HG03108 (cell line): ENCODE measurements at regions not wholly inside any gene's neighbourhood (a gene's known extent, or its start where the extent isn't known, plus 50 kb on each side); places are given as distances from the start of the nearest gene placed in this dataset.
"Not testable (repeated sequence)": the region's sequence is repeated elsewhere in the genome, so short reads cannot be mapped to it uniquely, and the experiment has no call there.

ENCODE experiments used
- ATAC-seq: cut with Tn5 transposase; IDR thresholded peaks from one replicate; pipeline ENCODE4 v1.9.1; 2021; ENCODE audit warnings: moderate library complexity; ENCODE audit not compliant: unreplicated experiment

DNA sequence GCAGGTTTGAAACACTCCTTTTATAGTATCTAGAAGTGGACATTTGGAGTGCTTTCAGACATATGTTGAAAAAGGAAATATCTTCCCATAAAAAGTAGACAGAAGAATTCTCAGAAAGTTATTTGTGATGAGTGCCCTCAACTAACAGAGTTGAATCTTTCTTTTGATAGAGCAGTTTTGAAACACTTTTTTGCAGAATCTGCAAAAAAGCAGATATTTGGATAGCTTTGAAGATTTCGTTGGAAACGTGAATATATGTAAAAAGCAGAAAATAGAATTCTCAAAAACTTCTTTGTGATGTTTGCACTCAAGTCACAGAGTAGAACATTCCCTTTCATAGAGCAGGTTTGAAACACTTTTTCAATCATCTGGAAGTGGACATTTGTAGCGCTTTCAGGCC lies 676.4 kb upstream of the ZNF337 start:
- not testable (repeated sequence) for ATAC-seq

DNA sequence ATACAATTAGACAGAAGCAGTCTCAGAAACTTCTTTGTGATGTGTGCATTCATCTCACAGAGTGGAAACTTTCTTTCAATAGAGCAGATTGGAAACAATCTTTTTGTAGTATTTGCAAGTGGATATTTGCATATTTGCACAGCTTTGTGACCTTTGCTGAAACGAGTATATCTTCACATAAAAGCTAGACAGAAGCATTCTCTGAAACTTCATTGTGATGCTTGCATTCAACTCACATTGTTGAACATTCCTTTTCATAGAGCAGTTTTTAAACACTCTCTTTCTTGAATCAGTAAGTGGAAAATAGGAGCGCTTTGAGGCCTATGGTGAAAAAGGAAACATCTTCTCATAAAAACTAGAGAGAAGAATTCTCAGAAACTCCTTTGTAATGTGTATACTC lies 657.9 kb upstream of the ZNF337 start:
- no peak for ATAC-seq

DNA sequence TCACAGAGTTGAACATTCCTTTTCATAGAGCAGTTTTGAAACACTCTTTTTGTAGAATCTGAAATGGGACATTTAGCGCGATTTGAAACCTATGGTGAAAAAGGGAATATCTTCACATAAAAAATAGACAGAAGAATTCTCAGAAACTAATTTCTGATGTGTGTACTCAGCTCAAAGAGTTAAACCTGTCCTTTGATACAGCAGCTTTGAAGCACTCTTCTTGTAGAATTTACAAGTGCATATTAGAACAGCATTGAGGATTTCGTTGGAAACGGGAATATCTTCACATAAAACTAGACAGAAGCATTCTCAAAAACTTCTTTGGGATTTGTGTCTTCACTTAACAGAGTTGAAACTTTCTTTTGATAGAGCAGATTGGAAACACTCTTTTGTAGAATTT lies 650.7 kb upstream of the ZNF337 start:
- ATAC-seq = no peak

DNA sequence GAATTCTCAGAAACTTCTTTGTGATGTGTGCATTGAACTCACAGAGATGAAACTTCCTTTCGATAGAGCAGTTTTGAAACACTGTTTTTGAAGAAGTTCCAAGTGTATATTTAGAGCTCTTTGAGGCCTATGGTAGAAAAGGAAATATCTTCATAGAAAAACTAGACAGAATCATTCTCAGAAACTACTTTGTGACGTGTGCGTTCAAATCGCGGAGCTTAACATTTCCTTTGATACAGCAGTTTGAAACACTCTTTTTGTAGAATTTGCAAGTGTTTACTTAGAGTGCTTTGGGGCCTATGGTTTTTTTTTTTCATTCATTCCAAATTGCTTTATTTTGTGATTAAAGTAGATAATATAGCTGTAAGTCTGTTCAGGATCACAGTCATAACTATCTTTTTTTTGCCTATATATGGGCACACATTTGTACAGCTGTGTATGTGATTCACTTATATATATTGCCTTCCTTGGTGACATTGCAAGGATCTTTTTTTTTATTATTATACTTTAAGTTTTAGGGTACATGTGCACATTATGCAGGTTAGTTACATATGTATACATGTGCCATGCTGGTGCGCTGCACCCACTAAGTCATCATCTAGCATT lies 643.9 kb upstream of the ZNF337 start:
- not testable (repeated sequence) for ATAC-seq

GRCh38 chr20:26324177-26324576 lies 627.5 kb upstream of the ZNF337 start:
- no peak for ATAC-seq

DNA sequence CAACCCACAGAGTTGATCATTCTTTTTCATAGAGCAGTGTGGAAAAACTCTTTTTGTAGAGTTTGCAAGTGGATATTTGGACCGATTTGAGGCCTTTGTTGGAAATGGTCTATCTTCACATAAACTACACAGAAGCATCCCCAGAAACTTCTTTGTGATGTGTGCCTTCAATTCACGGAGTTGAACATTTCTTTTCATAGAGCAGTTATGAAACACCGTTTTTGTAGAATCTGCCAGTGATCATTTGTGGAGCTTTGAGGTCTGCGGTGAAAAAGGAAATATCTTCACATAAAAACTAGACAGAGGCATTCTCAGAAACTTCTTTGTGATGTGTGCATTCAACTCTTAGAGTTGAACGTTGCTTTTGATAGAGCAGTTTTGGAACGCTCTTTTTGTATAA lies 618.4 kb upstream of the ZNF337 start:
- no peak for ATAC-seq

GRCh38 chr20:26309720-26310119 lies 613.1 kb upstream of the ZNF337 start:
- ATAC-seq = not testable (repeated sequence)

- ATAC-seq = no peak
Measured at GRCh38 chr20:26308961-26309360, 612.3 kb upstream of the ZNF337 start.

DNA sequence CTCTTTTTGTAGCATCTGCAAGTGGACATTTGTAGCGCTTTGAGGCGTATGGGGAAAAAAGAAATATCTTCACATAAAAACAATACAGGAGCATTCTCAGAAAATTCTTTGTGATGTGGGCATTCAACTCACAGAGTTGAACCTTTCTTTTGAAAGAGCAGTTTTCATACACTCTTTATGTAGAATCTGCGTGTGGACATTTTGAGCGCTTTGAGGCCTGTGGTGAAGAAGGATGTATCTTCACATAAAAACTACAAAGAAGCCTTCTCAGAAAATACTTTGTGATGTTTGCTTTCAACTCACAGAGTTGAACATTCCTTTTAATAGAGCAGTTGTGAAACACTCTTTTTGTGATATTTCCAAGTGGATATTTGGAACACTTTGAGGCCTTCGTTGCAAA lies 598.4 kb upstream of the ZNF337 start:
- ATAC-seq = no peak

- not testable (repeated sequence) for ATAC-seq
Measured at GRCh38 chr20:26288379-26289061, 591.9 kb upstream of the ZNF337 start.

DNA sequence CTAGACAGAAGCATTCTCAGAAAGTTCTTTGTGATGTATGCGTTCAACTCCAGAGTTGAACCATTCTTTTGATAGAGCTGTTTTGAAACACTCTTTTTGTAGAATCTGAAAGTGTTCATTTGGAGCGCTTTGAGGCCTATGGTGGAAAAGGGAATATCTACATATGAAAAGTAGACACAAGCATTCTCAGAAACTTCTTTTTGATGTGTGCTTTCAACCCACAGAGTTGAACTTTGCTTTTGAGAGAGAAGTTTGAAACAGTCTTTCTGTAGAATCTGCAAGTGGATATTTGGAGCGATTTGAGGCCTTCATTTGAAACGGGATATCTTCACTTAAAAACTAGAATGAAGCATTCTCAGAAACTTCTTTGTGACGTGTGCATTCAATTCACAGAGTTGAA lies 582.6 kb upstream of the ZNF337 start:
- ATAC-seq = no peak

DNA sequence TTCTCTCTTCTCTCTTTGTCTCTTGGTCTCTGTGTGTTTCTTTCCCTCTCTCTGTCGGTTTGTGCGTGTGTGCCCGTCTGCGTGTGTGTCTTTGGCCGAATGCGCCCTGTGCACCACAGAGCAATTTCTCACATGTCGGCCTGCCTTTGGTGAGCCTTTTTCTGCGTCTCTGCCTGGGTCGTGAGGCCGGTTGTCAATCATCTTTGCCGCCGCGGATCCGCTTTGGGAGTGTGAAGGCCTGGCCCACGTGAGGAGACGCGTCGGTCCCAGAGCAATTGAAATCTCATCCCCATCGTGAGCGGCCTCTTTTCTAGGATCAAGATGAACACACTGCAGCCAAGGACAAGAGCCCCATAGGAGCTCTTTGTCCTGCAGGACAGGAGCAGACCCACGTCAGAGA lies 580.7 kb upstream of the ZNF337 start:
- ATAC-seq = no peak

- ATAC-seq = no peak
Measured at GRCh38 chr20:26276554-26277210, 580.0 kb upstream of the ZNF337 start.

GRCh38 chr20:26268762-26269161 lies 572.1 kb upstream of the ZNF337 start:
- not testable (repeated sequence) for ATAC-seq

DNA sequence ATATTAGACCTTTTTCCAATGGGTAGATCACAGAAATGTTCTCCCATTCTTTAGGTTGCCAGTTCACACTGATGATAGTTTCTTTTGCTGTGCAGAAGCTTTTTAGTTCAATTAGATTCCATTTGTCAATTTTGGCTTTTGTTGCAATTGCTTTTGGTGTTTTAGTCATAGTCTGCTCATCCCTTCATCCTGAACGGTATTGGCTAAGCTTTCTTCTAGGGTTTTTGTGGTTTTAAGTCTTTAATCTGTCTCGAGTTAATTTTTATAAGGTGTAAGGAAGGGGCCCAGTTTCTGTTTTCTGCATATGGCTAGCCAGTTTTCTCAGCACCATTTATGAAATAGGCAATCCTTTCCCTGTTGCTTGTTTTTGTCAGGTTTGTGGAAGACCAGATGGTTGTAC lies 564.3 kb upstream of the ZNF337 start:
- ATAC-seq = not testable (repeated sequence)

DNA sequence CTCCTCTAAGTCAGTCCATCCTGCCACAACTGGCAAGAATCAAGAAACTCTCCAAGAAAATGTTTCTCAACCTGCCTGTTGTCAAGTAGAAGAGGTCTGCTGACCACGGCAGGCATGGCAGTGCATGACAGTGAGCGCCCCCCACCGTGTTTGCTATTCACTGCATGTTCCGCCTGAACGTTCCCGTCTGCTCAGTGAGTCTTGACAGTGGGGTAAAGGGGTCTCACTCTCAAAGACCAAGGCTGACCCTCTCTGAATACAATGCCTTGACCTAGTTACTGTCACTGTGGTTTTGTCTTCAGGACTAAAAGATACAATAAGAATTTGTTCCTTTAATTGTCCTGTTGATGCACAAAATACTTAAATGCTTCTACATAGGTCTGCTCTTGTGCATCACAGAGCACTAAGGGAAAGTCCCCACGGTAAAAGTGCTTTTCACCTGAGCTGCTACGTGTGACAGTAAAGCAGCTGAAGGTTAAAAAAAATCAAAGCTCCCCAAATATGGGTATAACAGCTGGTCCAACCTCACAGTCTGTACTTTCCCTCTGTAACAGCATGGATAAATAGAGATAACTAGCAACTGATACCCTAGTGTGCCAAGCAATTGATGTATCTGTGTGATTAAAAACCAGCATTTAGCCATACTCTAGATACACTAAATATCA lies 555.8 kb upstream of the ZNF337 start:
- not testable (repeated sequence) for ATAC-seq

GRCh38 chr20:26251376-26251775 lies 554.7 kb upstream of the ZNF337 start:
- ATAC-seq = not testable (repeated sequence)

DNA sequence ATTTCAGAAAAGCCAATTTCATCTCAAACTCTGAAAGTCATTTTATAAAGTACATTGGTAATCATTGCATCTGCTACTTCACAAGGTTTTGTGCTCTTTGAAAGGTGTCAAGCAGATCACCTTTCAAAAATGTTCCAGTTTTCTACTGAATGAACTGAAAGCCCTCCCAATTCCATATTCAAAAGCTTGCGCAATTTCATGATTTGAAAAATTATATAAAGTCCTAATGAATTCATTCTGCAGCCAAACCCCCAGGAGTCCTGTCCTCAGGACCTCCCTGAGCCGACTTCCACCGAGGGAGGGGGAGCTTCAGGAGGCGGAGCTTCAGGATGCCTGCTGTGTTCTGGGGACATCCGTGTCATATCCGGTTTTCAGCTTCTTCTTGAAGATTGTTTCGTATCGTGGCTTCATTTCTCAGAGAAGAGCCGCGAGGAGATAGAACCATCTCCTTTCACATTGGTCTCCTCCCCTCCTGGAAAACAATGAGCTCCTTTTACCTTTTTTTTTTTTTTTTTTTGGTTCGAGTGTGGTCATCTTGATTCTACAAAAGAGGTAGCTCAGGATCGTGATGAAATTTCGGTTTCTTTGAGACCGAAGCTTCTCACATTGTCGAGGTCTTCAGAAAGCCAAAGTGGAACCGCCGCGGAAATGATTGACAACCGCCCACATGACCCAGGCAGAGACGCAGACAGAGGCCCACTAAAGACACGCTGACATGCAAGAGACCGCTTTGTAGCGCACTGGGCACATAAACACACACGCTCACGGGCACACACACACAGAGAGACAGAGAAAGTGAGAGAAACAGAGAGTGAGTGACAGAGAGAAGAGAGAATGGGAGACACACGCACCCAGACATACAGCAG lies 553.8 kb upstream of the ZNF337 start:
- ATAC-seq = not testable (repeated sequence)

- no peak for ATAC-seq
Measured at GRCh38 chr20:26243731-26244130, 547.1 kb upstream of the ZNF337 start.

DNA sequence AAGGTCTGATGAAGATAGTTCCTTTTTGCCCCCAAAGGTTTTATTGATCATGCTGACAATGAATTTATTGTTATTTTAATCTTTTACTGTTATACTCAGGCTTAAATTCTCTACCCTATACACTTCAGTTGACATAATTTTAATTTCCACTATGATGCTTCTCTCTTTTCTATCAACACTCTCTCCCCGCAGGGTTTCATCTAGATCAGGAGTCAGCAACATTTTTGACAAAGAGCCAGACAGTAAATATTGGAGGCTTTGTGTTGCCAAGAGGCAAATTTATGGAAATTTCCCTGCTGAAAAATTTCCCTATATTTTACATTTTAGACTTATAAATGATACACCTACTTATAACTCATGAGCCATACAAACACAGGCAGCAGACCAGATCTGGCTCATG lies 524.0 kb upstream of the ZNF337 start:
- ATAC-seq = not testable (repeated sequence)

DNA sequence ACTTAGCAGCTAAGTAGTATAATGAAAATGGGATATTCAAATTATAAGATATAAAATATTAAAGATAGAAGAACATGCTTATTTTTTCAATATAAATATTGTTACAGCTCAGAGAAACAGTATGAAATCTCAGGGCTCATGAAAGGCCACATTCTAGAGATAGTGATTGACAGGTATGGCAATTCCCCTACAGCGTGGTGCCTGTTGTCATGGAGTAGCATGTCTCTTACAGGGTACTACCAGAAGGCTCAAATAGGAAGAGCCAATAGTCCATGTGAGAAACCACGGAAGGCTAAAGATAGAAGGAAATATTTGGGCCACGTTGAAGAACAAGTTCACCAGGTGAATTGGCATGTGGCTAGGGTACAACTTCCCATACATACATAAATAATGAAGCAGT lies 522.9 kb upstream of the ZNF337 start:
- ATAC-seq = not testable (repeated sequence)
